ENCODE measurements at regions not wholly inside any gene's neighbourhood (a gene's known extent, or its start where the extent isn't known, plus 50 kb on each side); places are given as distances from the start of the nearest gene placed in this dataset.

DNA sequence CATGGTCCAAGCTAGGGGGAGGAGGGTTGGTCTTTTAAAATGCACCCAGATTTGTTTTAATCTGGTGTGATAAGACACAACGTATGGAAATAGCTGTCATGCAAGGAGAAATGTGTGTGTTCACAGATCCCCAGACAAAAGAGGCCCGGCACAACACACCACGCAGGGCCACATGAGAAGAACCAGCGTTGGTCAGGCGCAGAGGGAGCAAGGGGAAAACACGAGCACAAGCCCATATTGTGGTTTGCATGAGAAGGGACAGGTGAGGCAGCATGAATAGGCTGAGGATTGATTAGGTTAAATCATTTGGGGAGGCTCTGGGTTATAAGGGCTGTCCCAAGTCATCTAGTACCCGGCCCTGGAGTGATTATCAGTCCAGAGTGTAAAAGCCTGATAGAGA, 272.5 kb upstream of the NCKAP5 start:
- TF ChIP-seq, protein P1, sequence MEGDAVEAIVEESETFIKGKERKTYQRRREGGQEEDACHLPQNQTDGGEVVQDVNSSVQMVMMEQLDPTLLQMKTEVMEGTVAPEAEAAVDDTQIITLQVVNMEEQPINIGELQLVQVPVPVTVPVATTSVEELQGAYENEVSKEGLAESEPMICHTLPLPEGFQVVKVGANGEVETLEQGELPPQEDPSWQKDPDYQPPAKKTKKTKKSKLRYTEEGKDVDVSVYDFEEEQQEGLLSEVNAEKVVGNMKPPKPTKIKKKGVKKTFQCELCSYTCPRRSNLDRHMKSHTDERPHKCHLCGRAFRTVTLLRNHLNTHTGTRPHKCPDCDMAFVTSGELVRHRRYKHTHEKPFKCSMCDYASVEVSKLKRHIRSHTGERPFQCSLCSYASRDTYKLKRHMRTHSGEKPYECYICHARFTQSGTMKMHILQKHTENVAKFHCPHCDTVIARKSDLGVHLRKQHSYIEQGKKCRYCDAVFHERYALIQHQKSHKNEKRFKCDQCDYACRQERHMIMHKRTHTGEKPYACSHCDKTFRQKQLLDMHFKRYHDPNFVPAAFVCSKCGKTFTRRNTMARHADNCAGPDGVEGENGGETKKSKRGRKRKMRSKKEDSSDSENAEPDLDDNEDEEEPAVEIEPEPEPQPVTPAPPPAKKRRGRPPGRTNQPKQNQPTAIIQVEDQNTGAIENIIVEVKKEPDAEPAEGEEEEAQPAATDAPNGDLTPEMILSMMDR (IDR thresholded peaks at IDR 0.05): no peak
- no peak for TF ChIP-seq POLR2A (IDR thresholded peaks at IDR 0.05)
